ENCODE measurements at regions not wholly inside any gene's neighbourhood (a gene's known extent, or its start where the extent isn't known, plus 50 kb on each side); places are given as distances from the start of the nearest gene placed in this dataset.
"Not testable (repeated sequence)": the region's sequence is repeated elsewhere in the genome, so short reads cannot be mapped to it uniquely, and the experiment has no call there.

GRCh38 chr18:54466248-54467005, 108.7 kb downstream of the C18orf54 start:
- H3K4me3 ChIP-seq, result no peak overlapping the region
- H3K9me3 ChIP-seq, result no peaks in the 10 kb centered on the region
- ATAC-seq (no peak), FAIRE-seq (no peak), DNase-seq (ENCODE audit: low read depth in 1 of 2, low spot score in 1 of 2) (no peak)
- H3K4me2 ChIP-seq, result no peak overlapping the region
- TF ChIP-seq KDM1A (IDR thresholded peaks at IDR 0.05; ENCODE audit: low read depth) (no peak), BCL3 (IDR thresholded peaks at IDR 0.05) (no peak), CHD2 (IDR thresholded peaks at IDR 0.05; ENCODE audit: low read length, partially characterized antibody) (no peak), GATA3 (IDR thresholded peaks at IDR 0.05; ENCODE audit: borderline replicate concordance) (no peak), POLR2A (IDR thresholded peaks at IDR 0.05; ENCODE audit: low read length) (no peak), ZNF302 (CRISPR knock-in tag; IDR thresholded peaks at IDR 0.05) (no peak), HEYL (CRISPR knock-in tag; IDR thresholded peaks at IDR 0.05) (no peak), HOXB13 (CRISPR knock-in tag; IDR thresholded peaks at IDR 0.05; ENCODE audit: low read depth) (no peak)
- H3K4me1 ChIP-seq, result no peaks in the 10 kb centered on the region
- POLR2A ChIA-PET, result no interaction called here
- WGBS (ENCODE audit: missing lambda C conversion rate), result 58% methylated on average over 3 of the region's 3 CpGs
- no peak overlapping the region for H3K27ac ChIP-seq
- CTCF ChIA-PET, result no interaction called here

- H3K4me3 ChIP-seq, result no peak overlapping the region
- no peak overlapping the region for H3K4me2 ChIP-seq
- no peak overlapping the region for H3K27ac ChIP-seq
- POLR2A ChIA-PET, result no interaction called here
- ATAC-seq (no peak), FAIRE-seq (no peak), DNase-seq (ENCODE audit: low read depth in 1 of 2, low spot score in 1 of 2) (no peak)
- TF ChIP-seq SREBF2 (IDR thresholded peaks at IDR 0.05) (no peak), RFX5 (IDR thresholded peaks at IDR 0.05) (no peak), ESRRA (IDR thresholded peaks at IDR 0.05; ENCODE audit: borderline replicate concordance, low read length) (no peak), RCOR1 (IDR thresholded peaks at IDR 0.05; ENCODE audit: low read depth, low read length) (no peak), FOXS1 (CRISPR knock-in tag; IDR thresholded peaks at IDR 0.05) (no peak), HES2 (IDR thresholded peaks at IDR 0.05) (no peak), SMC3 (IDR thresholded peaks at IDR 0.05) (no peak), EHMT2 (IDR thresholded peaks at IDR 0.05; ENCODE audit: low read depth) (no peak)
- H3K9me3 ChIP-seq, result no peaks in the 10 kb centered on the region
- no peaks in the 10 kb centered on the region for H3K4me1 ChIP-seq
- WGBS (ENCODE audit: missing lambda C conversion rate), result 15% methylated on average over 5 of the region's 5 CpGs
- CTCF ChIA-PET, result no interaction called here
Measured at GRCh38 chr18:54479365-54479764, 111.7 kb upstream of the DYNAP start.

GRCh38 chr18:54480616-54481015, 110.4 kb upstream of the DYNAP start:
- POLR2A ChIA-PET, result no interaction called here
- DNase-seq (ENCODE audit: low read depth in 1 of 2, low spot score in 1 of 2), result no peak
- TF ChIP-seq HMGXB4 (CRISPR knock-in tag; IDR thresholded peaks at IDR 0.05; ENCODE audit: borderline replicate concordance), result no peak
- TF ChIP-seq USF2 (IDR thresholded peaks at IDR 0.05), result no peak
- no peak for TF ChIP-seq HOXB13 (CRISPR knock-in tag; IDR thresholded peaks at IDR 0.05; ENCODE audit: low read depth)
- TF ChIP-seq RAD21 (conservative IDR thresholded peaks at IDR 0.05 in 1 of 2, IDR thresholded peaks at IDR 0.05 in 1 of 2), result no peak
- no peak for TF ChIP-seq RCOR1 (IDR thresholded peaks at IDR 0.05; ENCODE audit: low read depth, low read length)
- no peak for TF ChIP-seq MAZ (IDR thresholded peaks at IDR 0.05; ENCODE audit: borderline replicate concordance, low read depth, low read length)
- no peak for TF ChIP-seq HDAC2 (IDR thresholded peaks at IDR 0.05)
- TF ChIP-seq BHLHE40 (IDR thresholded peaks at IDR 0.05; ENCODE audit: low read depth, low read length), result no peak
- no peak for TF ChIP-seq MAFK (IDR thresholded peaks at IDR 0.05; ENCODE audit: partially characterized antibody)
- no peak for TF ChIP-seq RFX5 (IDR thresholded peaks at IDR 0.05)
- TF ChIP-seq TFCP2L1 (CRISPR knock-in tag; IDR thresholded peaks at IDR 0.05), result no peak
- no peak for TF ChIP-seq ESRRA (IDR thresholded peaks at IDR 0.05; ENCODE audit: borderline replicate concordance, low read length)
- no peak for TF ChIP-seq RARB (CRISPR knock-in tag; IDR thresholded peaks at IDR 0.05)
- no peak for TF ChIP-seq ZC3H11A (IDR thresholded peaks at IDR 0.05)
- CTCF ChIA-PET, result interaction anchor here (0.8 kb wide), 1 partner anchor 36 kb away, joined by 3 read pairs; no protein-coding TSS in a partner anchor
- 6% methylated on average over 2 of the region's 6 CpGs for WGBS (ENCODE audit: missing lambda C conversion rate)
- Histone ChIP-seq H3K9me3 (no peaks in the 10 kb centered on the region), H3K27ac (no peak overlapping the region), H3K4me2 (no peak overlapping the region), H3K4me1 (no peaks in the 10 kb centered on the region), H3K4me3 (no peak overlapping the region)
- ATAC-seq, result no peak
- FAIRE-seq, result no peak

- ATAC-seq; FAIRE-seq; H3K4me1 ChIP-seq; H3K4me2 ChIP-seq; H3K9me3 ChIP-seq; H3K27ac ChIP-seq; DNase-seq (ENCODE audit: low read depth in 1 of 2, low spot score in 1 of 2); CTCF ChIA-PET; H3K4me3 ChIP-seq; POLR2A ChIA-PET: not testable (repeated sequence)
- WGBS (ENCODE audit: missing lambda C conversion rate), result 64% methylated on average over 6 of the region's 6 CpGs
Measured at GRCh38 chr18:54502451-54502850, 88.6 kb upstream of the DYNAP start.
